OCI-LY3 (cell line): ENCODE measurements at regions not wholly inside any gene's neighbourhood (a gene's known extent, or its start where the extent isn't known, plus 50 kb on each side); places are given as distances from the start of the nearest gene placed in this dataset.

ENCODE experiments used
- H2AFZ ChIP-seq: fragments of 200-600, 300-600 bp; shearing (Covaris generic); 2 replicates; pipeline ENCODE4 v1.6.0; 2014; ENCODE audit warnings: antibody characterized with exemption, low read depth, low read length
- H3K27ac ChIP-seq: fragments of 200-600, 300-600 bp; sonication (generic); 2 replicates; pipeline ENCODE4 v1.5.1; 2014; ENCODE audit warnings: mild to moderate bottlenecking, low read length, moderate library complexity, mixed read lengths
- H3K27me3 ChIP-seq: fragments of 200-600, 300-600 bp; sonication (generic); 2 replicates; pipeline ENCODE4 v1.6.1; 2014; ENCODE audit warnings: low read depth, low read length, mixed read lengths
- H3K36me3 ChIP-seq: fragments of 200-600, 300-600 bp; sonication (generic); replicated peaks from 2 replicates; pipeline ENCODE3; 2014; ENCODE audit warnings: low read depth, low read length, mixed read lengths
- H3K4me1 ChIP-seq: fragments of 300-600, 200-600 bp; sonication (generic); 2 replicates; pipeline ENCODE4 v1.6.1; 2014; ENCODE audit warnings: low read length, mixed read lengths
- H3K4me2 ChIP-seq: fragments of 200-600, 300-600 bp; sonication (generic); 2 replicates; pipeline ENCODE4 v1.6.1; 2014; ENCODE audit warnings: low read length, mixed read lengths
- H3K4me3 ChIP-seq: fragments of 300-600, 200-600 bp; sonication (generic); 2 replicates; pipeline ENCODE4 v1.5.1; 2014; ENCODE audit warnings: antibody characterized with exemption, mild to moderate bottlenecking, low read length, moderate library complexity
- H3K79me2 ChIP-seq: fragments of 300-600, 200-600 bp; shearing (Covaris generic); 2 replicates; pipeline ENCODE4 v1.6.1; 2014; ENCODE audit warnings: mild to moderate bottlenecking, low read length, mixed read lengths
- H3K9ac ChIP-seq: fragments of 300-600, 200-600 bp; shearing (Covaris generic); 2 replicates; pipeline ENCODE4 v1.6.0; 2014; ENCODE audit warnings: mild to moderate bottlenecking, low read length, moderate library complexity
- H3K9me3 ChIP-seq: fragments of 200-600, 300-600 bp; shearing (Covaris generic); 2 replicates; pipeline ENCODE4 v1.6.1; 2014; ENCODE audit warnings: low read length, mixed read lengths; ENCODE audit not compliant: insufficient read depth
- H4K20me1 ChIP-seq: fragments of 200-600, 300-600 bp; sonication (generic); 2 replicates; pipeline ENCODE4 v1.6.1; 2016; ENCODE audit warnings: low read length, mixed read lengths; ENCODE audit not compliant: insufficient read depth
- CTCF ChIP-seq: fragments of 200-600, 300-600 bp; sonication (generic); IDR thresholded peaks from 2 replicates; pipeline ENCODE4 v1.5.1; 2014; ENCODE audit warnings: antibody characterized with exemption, low read length, low read depth
- EZH2phosphoT487 ChIP-seq: fragments of 200-600 bp; shearing (Covaris generic); IDR thresholded peaks from 2 replicates; pipeline ENCODE4 v1.6.1; 2018; ENCODE audit warnings: antibody characterized with exemption, mixed run types, low read depth

GRCh38 chr16:65524997-65525396 lies 403.1 kb upstream of the CDH11 start:
- Histone ChIP-seq H3K9ac (no peak overlapping the region), H3K27ac (no peak overlapping the region), H3K27me3 (no peaks in the 10 kb centered on the region), H2AFZ (no peak overlapping the region), H3K4me3 (no peak overlapping the region), H3K4me2 (no peak overlapping the region), H3K79me2 (no peaks in the 10 kb centered on the region), H3K9me3 (no peaks in the 10 kb centered on the region), H4K20me1 (0 out of 2 replicates have a peak, but pooled peaks cover 2% of the 10 kb centered on the region), H3K4me1 (no peaks in the 10 kb centered on the region), H3K36me3 (no peaks in the 10 kb centered on the region)
- TF ChIP-seq EZH2phosphoT487 (no peak), CTCF (no peak)

GRCh38 chr16:65524231-65524630 lies 402.4 kb upstream of the CDH11 start:
- no peak for TF ChIP-seq CTCF
- TF ChIP-seq EZH2phosphoT487, result no peak
- H3K79me2 ChIP-seq, result no peaks in the 10 kb centered on the region
- 0 out of 2 replicates have a peak, but pooled peaks cover 2% of the 10 kb centered on the region for H4K20me1 ChIP-seq
- no peaks in the 10 kb centered on the region for H3K27me3 ChIP-seq
- no peaks in the 10 kb centered on the region for H3K36me3 ChIP-seq
- no peak overlapping the region for H2AFZ ChIP-seq
- H3K9ac ChIP-seq, result no peak overlapping the region
- no peak overlapping the region for H3K4me2 ChIP-seq
- no peaks in the 10 kb centered on the region for H3K4me1 ChIP-seq
- no peaks in the 10 kb centered on the region for H3K9me3 ChIP-seq
- no peak overlapping the region for H3K4me3 ChIP-seq
- no peak overlapping the region for H3K27ac ChIP-seq

- no peak overlapping the region for H3K4me3 ChIP-seq
- TF ChIP-seq EZH2phosphoT487 (no peak), CTCF (no peak)
- no peak overlapping the region for H3K4me2 ChIP-seq
Measured at GRCh38 chr16:65523283-65523944, 401.6 kb upstream of the CDH11 start.

GRCh38 chr16:65522412-65522811 lies 400.5 kb upstream of the CDH11 start:
- Histone ChIP-seq H3K4me3 (no peak overlapping the region), H3K36me3 (no peaks in the 10 kb centered on the region), H3K27ac (no peak overlapping the region), H3K4me1 (no peaks in the 10 kb centered on the region), H3K9me3 (no peaks in the 10 kb centered on the region), H3K9ac (no peak overlapping the region), H3K79me2 (no peaks in the 10 kb centered on the region), H2AFZ (no peak overlapping the region), H4K20me1 (0 out of 2 replicates have a peak, but pooled peaks cover 2% of the 10 kb centered on the region), H3K4me2 (no peak overlapping the region), H3K27me3 (no peaks in the 10 kb centered on the region)
- TF ChIP-seq CTCF (no peak), EZH2phosphoT487 (no peak)

More at GRCh38 chr16:65523283-65523944, 401.6 kb upstream of the CDH11 start:
- Histone ChIP-seq H3K9ac (no peak overlapping the region), H3K4me1 (no peaks in the 10 kb centered on the region), H4K20me1 (0 out of 2 replicates have a peak, but pooled peaks cover 2% of the 10 kb centered on the region), H3K9me3 (no peaks in the 10 kb centered on the region), H3K79me2 (no peaks in the 10 kb centered on the region), H3K36me3 (no peaks in the 10 kb centered on the region), H3K27me3 (no peaks in the 10 kb centered on the region), H2AFZ (no peak overlapping the region), H3K27ac (no peak overlapping the region)
